GM21619 (cell line): ENCODE measurements at regions not wholly inside any gene's neighbourhood (a gene's known extent, or its start where the extent isn't known, plus 50 kb on each side); places are given as distances from the start of the nearest gene placed in this dataset.
"Not testable (repeated sequence)": the region's sequence is repeated elsewhere in the genome, so short reads cannot be mapped to it uniquely, and the experiment has no call there.

Experiments
- ATAC-seq: cut with Tn5 transposase; IDR thresholded peaks from one replicate; pipeline ENCODE4 v1.9.1; 2021; ENCODE audit not compliant: unreplicated experiment

DNA sequence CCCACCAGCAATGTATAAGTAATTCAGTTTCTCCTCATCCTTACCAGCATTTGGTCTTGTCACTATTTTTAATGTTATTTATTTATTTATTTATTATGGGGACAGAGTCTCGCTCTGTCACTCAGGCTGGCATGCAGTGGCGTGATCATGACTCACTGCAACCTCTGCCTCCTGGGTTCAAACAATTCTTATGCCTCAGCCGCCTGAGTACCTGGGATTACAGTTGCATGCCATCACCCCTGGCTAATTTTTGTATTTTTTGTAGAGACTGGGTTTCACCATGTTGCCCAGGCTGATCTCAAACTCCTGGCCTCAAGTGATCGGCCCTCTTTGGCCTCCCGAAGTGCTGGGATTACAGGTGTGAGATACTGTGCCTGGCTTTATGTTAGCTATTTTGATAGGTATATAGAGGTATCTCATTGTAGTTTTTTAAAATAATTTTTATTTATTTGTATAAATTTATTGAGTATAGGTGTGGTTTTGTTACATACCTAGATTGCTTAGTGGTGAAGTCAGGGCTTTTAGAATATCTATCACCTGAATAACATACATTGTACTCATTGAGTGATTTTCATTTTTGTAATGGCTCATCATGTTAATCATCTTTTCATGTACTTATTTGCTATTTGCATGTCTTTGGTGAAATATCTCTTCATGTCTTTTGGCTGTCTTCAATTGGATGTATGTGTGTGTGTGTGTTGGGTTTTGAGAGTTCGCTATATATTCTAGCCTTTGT is 53.3 kb downstream of the TANC2 start:
- no peak for ATAC-seq

DNA sequence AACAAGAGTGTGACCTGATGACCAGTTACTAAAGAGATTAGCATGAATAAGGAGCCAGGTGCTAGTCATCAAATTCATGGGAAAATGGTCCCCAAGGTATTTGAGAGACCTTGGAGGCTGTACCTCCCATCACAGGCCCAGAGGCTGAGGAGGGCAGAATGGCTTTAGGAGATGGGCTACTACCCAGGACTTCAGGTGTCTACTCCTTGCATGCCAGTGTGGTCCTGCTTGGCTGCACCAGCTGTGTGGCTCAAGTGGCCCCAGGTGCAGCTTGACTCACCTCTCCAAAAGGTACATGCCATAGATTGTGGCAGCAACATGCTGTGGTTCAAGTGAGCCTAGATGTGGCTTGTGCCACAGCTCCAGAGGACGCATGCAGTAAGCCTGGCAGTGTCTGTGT is 56.5 kb downstream of the TANC2 start:
- ATAC-seq = no peak

DNA sequence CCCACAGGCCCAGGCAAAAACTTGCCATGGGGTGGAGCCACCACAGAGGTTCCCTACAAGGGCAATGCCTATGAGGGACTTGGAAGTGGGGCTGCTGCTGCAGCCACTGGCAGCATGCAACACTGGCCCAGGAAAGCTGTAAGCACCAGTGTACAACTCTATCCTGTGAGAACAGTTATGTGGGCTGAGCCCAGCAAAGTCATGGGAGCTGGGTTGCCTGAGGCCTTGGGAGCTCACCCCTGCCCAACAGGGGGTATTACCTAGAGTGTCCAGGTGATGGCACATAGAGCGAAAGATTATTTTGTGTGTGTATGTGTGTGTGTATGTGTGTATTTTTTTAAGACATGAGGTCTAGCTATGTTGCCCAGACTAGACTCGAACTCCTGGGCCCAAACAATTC is 57.0 kb downstream of the TANC2 start:
- no peak for ATAC-seq

DNA sequence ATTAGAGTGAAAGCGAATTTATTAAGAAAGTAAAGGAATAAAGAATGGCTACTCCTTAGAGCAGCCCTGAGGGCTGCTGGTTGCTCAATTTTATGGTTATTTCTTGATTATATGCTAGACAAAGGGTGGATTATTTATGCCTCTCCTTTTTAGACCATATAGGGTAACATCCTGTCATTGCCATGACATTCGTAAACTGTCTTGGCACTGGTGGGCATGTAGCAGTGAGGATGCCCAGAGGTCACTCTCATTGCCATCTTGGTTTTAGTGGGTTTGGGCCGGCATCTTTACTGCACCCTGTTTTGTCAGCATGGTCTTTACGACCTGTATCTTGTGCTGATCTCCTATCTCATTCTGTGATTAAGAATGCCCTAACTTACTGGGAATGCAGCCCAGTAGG is 58.2 kb downstream of the TANC2 start:
- ATAC-seq = no peak

DNA sequence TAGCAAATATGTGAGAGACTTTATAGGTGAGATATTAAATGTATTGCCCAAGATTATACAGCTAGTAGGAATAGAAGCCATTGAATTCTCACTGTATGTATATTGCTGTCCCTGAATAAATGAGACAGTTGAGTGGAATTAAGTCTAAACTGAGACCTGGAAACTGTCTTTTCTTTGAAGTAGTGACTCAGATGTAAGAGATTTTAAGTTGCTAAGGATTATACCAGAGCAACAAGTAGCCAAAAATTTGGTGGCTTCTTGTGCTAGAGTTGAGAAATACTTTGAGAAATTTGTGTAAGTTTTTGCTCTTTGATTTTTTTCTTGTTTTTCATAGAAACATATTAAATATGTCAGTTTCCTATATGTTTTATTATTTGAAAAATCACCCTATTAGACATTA is 58.7 kb downstream of the TANC2 start:
- no peak for ATAC-seq

DNA sequence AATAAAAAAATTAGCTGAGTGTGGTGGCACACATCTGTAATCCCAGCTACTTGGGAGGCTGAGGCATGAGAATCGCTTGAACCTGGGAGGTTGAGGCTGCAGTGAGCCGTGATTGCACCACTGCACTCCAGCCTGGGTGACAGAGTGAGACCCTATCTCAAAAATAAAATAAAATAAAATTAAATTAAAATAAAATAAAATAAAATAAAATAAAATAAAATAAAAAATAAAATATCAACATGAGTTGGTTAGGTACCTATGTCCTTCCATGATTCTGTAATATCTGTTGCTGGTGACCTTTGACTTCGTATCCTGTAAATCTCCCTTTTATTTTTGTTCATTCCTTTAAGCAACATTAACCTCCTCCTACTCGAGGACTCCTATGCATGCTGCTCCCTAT is 59.6 kb downstream of the TANC2 start:
- ATAC-seq = not testable (repeated sequence)

DNA sequence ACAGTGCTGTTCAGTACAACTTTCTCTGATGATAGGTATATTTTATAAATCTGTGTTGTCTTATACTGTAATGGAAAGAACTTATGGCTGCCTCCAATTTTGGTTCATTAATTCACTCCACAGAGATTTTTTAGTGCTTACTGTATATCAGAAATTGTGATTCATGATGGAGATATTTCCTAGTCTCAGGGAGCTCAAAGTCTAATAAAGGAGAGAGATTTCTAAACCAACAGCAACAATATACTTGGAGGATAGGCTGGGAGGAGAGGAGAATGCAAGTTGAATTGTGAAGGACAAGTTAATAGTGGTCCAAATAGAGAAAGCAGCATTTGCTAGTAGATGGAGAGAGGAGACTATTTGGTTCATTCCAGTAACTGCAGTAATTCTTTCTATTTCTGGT is 63.5 kb downstream of the TANC2 start:
- no peak for ATAC-seq

DNA sequence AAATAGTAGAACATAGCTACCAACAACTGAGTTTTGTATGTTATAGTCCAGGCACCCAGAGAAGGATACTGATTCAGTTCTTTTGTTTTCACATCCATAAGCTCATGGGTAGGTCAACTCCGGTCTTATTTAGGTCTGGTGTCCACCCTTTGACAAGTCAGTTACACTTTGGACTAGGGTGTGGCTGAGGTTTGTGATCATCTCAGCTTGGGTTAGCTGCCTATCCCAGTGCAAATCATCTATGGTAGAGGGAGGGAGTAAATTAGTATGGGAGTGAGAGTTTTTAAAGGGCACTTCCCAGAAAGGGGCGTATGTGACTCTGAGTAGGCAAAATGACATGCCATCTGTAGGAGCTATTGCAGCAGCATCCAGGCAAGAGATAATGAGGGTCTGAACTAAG is 66.1 kb downstream of the TANC2 start:
- no peak for ATAC-seq

DNA sequence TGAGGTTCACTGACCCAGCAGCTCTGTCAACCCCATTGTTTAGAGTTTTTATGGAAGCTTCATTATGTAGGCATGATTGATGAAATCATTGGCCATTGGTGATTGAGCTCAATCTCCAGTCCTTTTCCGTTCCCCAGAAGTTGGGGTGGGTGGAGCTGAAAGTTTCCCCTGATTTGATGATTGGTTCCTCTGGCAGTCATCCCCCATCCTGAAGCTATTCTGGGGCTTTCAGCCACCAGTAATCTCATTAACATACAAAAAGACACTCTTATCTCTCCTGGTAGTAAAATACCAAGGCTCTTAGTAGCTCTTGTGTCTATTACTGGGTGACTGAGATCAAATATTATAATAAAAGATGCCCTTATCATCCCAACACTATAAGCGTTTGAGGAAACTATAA is 67.1 kb downstream of the TANC2 start:
- ATAC-seq = no peak

DNA sequence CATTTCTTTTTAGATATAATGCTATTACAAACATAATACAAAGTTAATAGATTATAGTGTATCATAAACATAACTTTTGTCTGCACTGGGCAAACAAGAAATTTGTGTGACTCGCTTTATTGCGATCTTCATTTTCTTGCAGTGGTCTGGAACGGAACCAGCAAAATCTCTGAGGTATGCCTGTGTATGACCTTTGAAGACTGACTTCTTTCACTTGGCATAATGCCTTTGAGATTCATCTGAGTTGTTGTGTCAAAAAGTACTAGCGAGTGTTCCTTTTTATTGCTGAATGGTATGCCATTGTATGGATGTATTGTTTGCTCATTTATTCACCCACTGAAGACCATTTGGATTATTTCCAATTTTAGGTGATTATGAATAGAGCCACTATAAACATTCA is 69.2 kb downstream of the TANC2 start:
- no peak for ATAC-seq

DNA sequence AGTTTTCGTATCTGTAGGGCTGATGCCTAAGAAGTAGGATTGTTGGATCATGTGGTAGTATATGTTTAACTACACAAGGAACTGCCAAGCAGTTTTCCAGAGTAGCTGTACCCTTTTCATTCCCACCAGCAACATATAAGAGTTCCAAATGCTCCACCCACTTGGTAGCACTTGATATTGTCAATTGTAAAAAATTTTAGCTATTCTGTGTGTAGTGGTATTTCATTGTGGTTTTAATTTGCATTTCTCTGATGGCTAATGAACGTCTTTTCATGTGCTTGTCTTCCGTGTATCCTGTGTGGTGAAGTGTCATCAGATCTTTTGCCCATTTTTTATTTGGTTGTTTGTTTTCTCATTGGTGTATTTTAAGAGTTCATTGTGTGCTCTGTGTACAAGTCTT is 69.7 kb downstream of the TANC2 start:
- no peak for ATAC-seq

DNA sequence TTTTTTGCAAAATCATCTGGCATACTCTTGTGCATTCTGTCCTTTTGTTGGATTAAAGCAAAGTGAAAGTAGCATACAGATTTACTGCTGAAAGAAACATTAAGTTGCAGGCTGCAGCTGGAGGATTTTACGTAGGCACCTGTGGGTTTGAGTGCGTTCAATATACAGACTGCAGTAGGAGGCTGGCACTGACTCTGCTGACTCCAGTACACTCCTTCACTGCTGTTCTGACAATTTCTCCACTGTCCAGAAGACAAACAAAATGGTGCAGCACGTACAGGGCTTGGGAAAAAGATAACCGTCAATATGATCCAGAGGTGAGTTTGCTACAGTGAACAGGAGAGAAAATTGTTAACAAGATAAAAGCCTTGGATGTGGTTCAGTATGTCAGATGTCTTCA is 73.3 kb downstream of the TANC2 start:
- no peak for ATAC-seq

DNA sequence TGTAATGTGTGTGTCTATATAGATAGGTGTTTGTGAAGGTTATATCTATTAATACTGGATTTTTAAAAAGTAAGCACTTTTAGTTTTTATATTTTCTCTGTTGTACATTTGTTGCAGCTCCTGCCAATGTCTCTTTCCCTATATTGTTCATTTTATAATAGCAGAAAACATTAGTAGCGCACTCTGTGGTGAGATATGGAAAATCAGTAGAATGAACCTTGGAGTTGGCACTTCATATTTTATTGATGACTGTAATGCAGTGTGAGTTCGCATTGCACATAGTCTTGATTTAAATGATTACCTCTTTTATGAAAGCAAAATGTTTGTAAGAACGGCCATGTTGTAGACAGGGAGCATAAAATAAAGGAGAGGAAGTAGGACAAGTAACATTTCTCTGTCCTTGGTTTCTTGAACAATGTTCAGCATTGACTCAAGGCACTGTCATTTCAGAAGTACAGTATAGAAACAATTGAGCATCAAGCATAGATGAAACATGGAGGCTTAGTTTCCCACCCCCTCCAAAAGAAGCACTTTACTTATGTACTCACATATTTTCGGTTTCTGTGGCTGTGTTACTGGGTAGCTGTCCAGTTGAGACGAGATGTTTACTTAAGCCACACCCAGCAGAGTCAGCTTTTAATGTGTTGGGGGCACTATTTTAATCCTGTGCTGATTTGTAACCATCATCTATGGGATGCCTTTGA is 74.0 kb downstream of the TANC2 start:
- no peak for ATAC-seq

DNA sequence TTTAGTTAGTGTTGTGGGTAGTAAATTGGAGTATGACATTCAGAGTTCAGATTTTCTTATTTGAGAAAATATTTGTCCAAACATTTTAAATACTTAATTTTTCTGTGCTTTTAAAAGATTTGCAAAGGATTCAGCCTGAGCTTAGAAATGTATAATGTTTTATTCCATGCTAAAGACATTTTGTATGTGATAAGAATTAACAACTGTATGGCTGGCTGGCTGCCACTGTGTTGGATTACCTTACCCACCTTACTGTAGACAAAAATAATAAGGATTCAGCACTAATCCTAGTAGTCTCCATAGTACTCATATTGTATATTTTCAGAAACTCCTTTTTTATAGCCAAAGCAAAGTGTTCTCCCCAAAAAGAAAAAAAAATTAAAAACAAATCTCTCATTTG is 74.8 kb downstream of the TANC2 start:
- ATAC-seq = no peak

DNA sequence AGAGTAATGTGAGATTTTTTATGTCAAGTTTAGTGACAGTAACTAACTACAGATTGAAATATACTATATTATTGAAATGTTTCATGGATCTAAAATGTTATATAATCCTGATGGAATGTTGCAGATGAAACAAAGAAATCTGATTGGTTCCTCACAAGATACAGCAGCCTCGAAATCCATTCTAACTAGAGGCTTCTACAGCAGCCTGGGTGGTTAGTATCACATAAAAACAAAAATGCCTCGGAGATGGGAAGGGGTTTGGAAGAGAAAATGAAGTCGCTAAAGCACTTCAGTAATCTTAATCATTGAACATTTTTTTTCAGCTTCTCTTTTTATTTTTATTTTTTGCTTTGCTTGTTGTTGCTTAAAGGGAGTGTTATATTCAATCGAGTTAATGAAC is 75.2 kb downstream of the TANC2 start:
- ATAC-seq = no peak

DNA sequence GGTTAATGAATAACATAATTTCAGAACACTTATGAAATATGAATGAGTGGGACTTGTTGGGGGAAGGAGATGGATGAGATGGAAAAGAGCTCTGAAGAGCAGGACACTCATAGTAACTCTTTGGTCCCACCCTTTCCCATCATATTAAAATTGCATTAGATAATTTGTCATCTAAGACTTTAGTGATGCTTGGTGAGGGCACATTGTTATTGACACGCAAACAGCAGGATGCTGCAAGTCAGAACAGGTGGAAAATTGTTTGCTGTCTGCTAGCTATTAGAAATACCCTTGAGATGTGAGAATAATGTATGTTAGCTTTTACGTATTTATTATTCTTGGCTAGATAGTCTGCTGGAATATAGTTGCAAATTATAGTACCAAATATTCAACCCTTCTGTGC is 75.7 kb downstream of the TANC2 start:
- no peak for ATAC-seq

DNA sequence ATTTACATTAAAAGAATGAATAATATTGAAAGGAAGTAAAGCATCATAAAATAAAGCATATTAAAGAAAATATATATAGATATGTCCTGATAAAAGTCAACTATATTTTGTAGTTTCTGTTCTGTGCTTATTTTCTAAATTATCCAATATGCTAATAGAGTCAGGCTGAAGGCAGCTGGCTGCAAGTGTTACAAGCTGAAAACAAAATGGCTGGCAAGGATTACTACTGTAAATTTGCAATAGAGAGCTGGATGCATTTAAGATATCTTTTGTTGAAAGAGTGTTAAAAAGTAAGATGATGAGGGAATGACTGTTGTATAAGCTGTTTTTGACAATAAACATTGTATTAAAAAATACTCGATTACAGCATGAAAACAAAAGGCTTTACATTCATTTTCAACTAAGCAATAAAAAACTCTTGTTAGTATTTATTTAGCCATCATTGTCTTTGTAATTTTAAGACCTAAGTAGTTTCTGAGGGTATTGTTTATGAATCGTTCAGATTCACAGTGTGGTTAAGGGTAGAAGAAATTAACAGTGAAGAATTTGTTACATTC is 76.3 kb downstream of the TANC2 start:
- ATAC-seq = no peak

DNA sequence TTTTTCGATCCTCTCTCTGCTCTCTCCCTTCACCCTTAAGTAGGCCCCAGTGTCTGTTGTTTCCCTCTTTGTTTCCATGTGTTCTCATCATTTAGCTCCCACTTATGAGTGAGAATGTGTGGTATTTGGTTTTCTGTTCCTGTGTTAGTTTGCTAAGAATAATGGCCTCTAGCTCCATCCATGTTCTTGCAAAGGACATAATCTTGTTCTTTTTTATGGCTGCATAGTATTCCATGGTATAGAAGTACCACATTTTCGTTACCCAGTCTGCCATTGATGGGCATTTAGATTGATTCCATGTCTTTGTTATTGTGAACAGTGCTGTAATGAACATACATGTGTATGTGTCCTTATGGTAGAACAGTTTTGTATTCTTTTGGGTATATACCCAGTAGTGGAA is 91.5 kb downstream of the TANC2 start:
- not testable (repeated sequence) for ATAC-seq

DNA sequence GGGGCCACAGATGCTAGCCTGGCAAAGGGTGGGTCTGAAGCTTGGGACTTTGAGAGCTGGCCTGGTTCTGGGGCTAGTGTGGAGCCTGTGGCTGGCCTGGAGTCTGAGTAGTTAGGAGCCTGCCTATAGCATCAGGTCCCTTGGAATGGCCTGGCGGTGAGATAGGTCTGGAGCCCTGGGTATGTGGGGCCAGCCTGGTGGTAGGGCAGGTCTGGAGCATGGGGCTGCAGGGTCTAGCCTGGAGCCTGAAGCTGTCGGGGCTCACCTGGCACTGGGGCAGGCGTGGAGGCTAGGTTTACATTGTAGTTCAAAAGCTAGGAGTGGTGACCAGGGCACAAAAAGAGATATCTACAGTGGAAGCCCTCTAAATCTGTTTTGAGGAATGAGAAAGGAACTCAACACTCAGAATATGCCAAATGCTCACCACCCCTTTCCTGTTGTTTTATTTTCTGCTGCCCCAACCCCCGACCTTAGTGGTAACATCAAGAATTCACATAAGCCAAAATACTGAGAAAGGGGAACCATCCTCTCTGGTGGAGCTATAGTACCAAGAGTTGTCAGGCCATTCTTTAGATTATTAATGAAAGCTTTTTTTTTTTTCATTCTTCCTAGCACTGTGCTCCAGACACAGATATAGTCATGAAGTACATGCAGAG is 100.3 kb downstream of the TANC2 start:
- no peak for ATAC-seq

DNA sequence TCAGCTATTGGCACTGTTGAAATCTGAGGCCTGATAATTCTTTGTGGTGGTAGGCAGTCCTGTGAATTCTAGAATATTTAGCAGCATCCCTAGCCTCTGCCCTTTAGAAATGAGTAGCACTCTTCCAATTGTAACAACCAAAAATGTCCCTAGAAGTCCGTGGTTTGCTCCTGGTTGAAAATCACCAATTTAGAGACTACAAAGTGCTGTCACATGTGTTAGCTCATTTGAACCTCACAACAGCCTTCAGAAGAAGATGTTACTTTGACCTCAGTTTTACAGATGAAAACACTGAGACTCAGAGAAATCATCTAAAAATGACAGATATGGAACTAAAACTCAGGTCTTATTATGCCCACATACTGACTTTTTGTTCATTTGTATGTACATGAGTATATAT is 103.2 kb downstream of the TANC2 start:
- ATAC-seq = no peak

DNA sequence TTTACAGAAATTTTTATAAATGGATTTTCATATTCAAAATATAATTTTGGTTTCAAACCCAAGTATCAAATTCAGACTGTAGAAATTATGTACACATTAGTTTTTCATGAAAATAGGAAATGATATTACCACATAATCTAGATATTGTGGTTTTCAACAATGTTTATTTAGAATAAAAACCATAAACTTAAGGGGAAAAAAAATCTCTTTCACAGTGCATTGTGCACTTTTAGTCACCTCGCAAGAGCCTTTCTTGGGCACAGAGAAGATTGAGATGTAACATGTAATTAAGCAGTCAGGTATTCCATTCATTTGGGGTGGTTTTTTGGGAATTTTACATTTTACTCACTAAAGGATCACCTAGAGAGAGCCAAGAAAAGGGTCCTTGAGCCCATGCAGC is 104.0 kb downstream of the TANC2 start:
- no peak for ATAC-seq

DNA sequence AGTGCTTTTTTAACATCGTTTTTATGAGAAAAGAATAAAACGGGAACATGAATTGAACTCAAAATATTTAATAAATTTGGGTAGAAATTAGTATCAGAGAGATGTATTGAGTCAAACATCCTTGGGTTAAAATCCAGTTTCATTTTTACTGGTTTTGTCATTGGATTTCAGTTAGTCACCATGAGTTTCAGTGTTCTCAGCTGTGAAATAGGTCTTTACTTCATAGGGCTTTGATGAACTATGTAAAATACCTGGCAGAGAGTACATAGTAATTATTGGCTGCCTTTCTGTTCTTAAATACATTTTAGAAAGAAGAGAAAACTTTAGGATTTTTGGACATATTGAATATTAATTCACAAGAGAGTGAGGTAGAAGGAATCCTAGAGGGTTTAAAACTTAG is 105.8 kb downstream of the TANC2 start:
- ATAC-seq = no peak
